ENCODE measurements at regions not wholly inside any gene's neighbourhood (a gene's known extent, or its start where the extent isn't known, plus 50 kb on each side); places are given as distances from the start of the nearest gene placed in this dataset.

DNA sequence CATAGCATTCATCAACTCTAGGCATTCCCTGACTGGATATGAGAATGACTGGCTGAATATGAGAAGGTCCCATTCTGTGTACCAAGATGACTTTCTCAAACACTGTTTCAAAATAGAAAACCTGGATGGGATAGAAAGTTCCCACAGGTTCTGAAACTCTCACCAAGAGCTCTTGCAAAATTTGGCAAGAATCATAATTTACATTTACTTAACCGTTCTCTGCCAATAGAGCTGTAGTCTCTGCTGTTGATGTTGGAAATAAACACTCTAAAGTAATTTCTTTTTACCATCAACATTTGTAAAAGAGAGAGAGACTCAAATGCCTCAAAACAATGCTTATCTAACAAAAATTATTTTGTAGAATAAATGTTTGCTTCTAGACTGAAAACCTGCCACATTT is 221.1 kb downstream of the LMO4 start:
- DNase-seq, result no peak
- no peaks in the 10 kb centered on the region for H3K36me3 ChIP-seq (replicated peaks in 1 of 2; ENCODE audit: control insufficient read depth in 1 of 2, insufficient read depth in 2 of 2, low read length in 2 of 2)
- TF ChIP-seq, protein P1, sequence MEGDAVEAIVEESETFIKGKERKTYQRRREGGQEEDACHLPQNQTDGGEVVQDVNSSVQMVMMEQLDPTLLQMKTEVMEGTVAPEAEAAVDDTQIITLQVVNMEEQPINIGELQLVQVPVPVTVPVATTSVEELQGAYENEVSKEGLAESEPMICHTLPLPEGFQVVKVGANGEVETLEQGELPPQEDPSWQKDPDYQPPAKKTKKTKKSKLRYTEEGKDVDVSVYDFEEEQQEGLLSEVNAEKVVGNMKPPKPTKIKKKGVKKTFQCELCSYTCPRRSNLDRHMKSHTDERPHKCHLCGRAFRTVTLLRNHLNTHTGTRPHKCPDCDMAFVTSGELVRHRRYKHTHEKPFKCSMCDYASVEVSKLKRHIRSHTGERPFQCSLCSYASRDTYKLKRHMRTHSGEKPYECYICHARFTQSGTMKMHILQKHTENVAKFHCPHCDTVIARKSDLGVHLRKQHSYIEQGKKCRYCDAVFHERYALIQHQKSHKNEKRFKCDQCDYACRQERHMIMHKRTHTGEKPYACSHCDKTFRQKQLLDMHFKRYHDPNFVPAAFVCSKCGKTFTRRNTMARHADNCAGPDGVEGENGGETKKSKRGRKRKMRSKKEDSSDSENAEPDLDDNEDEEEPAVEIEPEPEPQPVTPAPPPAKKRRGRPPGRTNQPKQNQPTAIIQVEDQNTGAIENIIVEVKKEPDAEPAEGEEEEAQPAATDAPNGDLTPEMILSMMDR (IDR thresholded peaks at IDR 0.05), result no peak
- no peaks in the 10 kb centered on the region for H3K27me3 Mint-ChIP-seq (ENCODE audit: low read depth in 3 of 3)
- no peak overlapping the region for H3K27ac ChIP-seq (ENCODE audit: low read depth in 1 of 2, low read length in 2 of 2)
- peaks cover 0 to 4% of the 10 kb centered on the region in 2 donors for H3K9me3 ChIP-seq (replicated peaks in 1 of 2; ENCODE audit: control insufficient read depth in 1 of 2, insufficient read depth in 1 of 2, low read length in 2 of 2)
- H4K20me1 ChIP-seq (ENCODE audit: insufficient read depth, low read length), result no peaks in the 10 kb centered on the region
- no peak overlapping the region for H3K4me2 ChIP-seq (replicated peaks; ENCODE audit: extremely low read depth, low read length, poor library complexity, severe bottlenecking)
- H3K9me3 Mint-ChIP-seq, result peaks cover 8 to 15% (median 10%) of the 10 kb centered on the region in 7 donors
- H3K4me3 Mint-ChIP-seq, result no peak overlapping the region
- H3K9ac ChIP-seq (ENCODE audit: insufficient read depth, low read length, poor library complexity, severe bottlenecking), result no peak overlapping the region
- WGBS (ENCODE audit: insufficient coverage), result no CpG with 5 or more reads among the region's 1 CpG
- H3K79me2 ChIP-seq (ENCODE audit: insufficient read depth, low read length), result no peaks in the 10 kb centered on the region
- no peaks in the 10 kb centered on the region for H3K4me1 Mint-ChIP-seq
- H2AFZ ChIP-seq (ENCODE audit: insufficient read depth, low read depth, low read length, poor library complexity, severe bottlenecking), result no peak overlapping the region
- intact Hi-C loops (cut with micrococcal nuclease), result no loop called here
- H3K27ac Mint-ChIP-seq, result no peak overlapping the region
- H3K36me3 Mint-ChIP-seq, result no peaks in the 10 kb centered on the region
- H3K4me3 ChIP-seq (replicated peaks in 1 of 3; ENCODE audit: low read depth in 2 of 3, low read length in 3 of 3), result no peak overlapping the region
- H3K27me3 ChIP-seq (ENCODE audit: control insufficient read depth in 2 of 2, insufficient read depth in 2 of 2, low read length in 2 of 2), result no peaks in the 10 kb centered on the region
- no peaks in the 10 kb centered on the region for H3K4me1 ChIP-seq (ENCODE audit: control insufficient read depth in 1 of 2, insufficient read depth in 2 of 2, low read length in 2 of 2)

DNA sequence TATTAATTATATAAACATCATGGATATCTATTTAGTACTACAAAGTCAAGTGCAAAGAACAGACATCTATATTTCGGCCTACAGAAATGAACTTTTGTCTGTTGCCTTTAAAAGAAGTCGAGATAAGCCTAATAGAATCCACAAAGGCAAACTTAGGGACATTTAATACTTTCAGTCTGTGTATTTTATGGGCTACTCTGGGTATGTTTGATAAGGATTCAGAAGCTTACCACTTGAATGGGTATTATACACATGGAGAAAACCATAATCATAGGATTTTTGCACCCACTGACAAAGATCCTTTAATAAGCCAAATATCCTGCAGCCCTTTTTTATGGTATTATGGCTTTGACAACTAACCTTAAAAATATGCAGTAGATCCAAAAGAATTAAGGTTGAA is 224.8 kb downstream of the LMO4 start:
- no peaks in the 10 kb centered on the region for H3K79me2 ChIP-seq (ENCODE audit: insufficient read depth, low read length)
- TF ChIP-seq, protein P1 (IDR thresholded peaks at IDR 0.05), result no peak
- intact Hi-C loops (cut with micrococcal nuclease), result no loop called here
- no peaks in the 10 kb centered on the region for H3K4me1 Mint-ChIP-seq
- H3K27me3 ChIP-seq (ENCODE audit: control insufficient read depth in 2 of 2, insufficient read depth in 2 of 2, low read length in 2 of 2), result no peaks in the 10 kb centered on the region
- H3K27ac ChIP-seq (ENCODE audit: low read depth in 1 of 2, low read length in 2 of 2), result no peak overlapping the region
- no peaks in the 10 kb centered on the region for H3K4me1 ChIP-seq (ENCODE audit: control insufficient read depth in 1 of 2, insufficient read depth in 2 of 2, low read length in 2 of 2)
- no peak overlapping the region for H3K4me3 Mint-ChIP-seq
- no peak overlapping the region for H2AFZ ChIP-seq (ENCODE audit: insufficient read depth, low read depth, low read length, poor library complexity, severe bottlenecking)
- H3K9ac ChIP-seq (ENCODE audit: insufficient read depth, low read length, poor library complexity, severe bottlenecking), result no peak overlapping the region
- no peak overlapping the region for H3K4me3 ChIP-seq (replicated peaks in 1 of 3; ENCODE audit: low read depth in 2 of 3, low read length in 3 of 3)
- H3K27me3 Mint-ChIP-seq (ENCODE audit: low read depth in 3 of 3), result no peaks in the 10 kb centered on the region
- H3K4me2 ChIP-seq (replicated peaks; ENCODE audit: extremely low read depth, low read length, poor library complexity, severe bottlenecking), result no peak overlapping the region
- peaks cover 0 to 7% (median 1%) of the 10 kb centered on the region in 7 donors for H3K9me3 Mint-ChIP-seq
- no peaks in the 10 kb centered on the region for H3K36me3 ChIP-seq (replicated peaks in 1 of 2; ENCODE audit: control insufficient read depth in 1 of 2, insufficient read depth in 2 of 2, low read length in 2 of 2)
- no CpG with 5 or more reads among the region's 2 CpGs for WGBS (ENCODE audit: insufficient coverage)
- no peaks in the 10 kb centered on the region for H3K9me3 ChIP-seq (replicated peaks in 1 of 2; ENCODE audit: control insufficient read depth in 1 of 2, insufficient read depth in 1 of 2, low read length in 2 of 2)
- H3K36me3 Mint-ChIP-seq, result no peaks in the 10 kb centered on the region
- no peak for DNase-seq
- H4K20me1 ChIP-seq (ENCODE audit: insufficient read depth, low read length), result no peaks in the 10 kb centered on the region
- no peak overlapping the region for H3K27ac Mint-ChIP-seq

Measured in CD14-positive monocyte (primary cell).